GM12891 (cell line): ENCODE measurements at regions not wholly inside any gene's neighbourhood (a gene's known extent, or its start where the extent isn't known, plus 50 kb on each side); places are given as distances from the start of the nearest gene placed in this dataset.

Experiments used
- POLR2A ChIP-seq: IDR thresholded peaks from 2 replicates; pipeline ENCODE4 v1.6.1; 2011; ENCODE audit warnings: low read depth, low read length, control low read depth
- POLR2AphosphoS5 ChIP-seq: IDR thresholded peaks from 2 replicates; pipeline ENCODE4 v1.6.1; 2011; ENCODE audit warnings: low read depth, low read length, control low read depth
- TAF1 ChIP-seq: IDR thresholded peaks from 2 replicates; pipeline ENCODE4 v1.6.1; 2011; ENCODE audit warnings: low read depth, low read length, control low read depth

- TF ChIP-seq POLR2A (no peak), POLR2AphosphoS5 (no peak), TAF1 (no peak)
These were observed 217.1 kb upstream of the SPRY2 start for GRCh38 chr13:80558074-80558473.
